Endothelial cell of umbilical vein (primary cell): ENCODE measurements at regions not wholly inside any gene's neighbourhood (a gene's known extent, or its start where the extent isn't known, plus 50 kb on each side); places are given as distances from the start of the nearest gene placed in this dataset.

Experiments
- BruUV-seq: library from RNA; stranded (reverse); fragments of 400-500 nt; replicated peaks from 2 replicates; lab custom pipeline; 2021; lab: Mats Ljungman, UMichigan
- CTCF ChIA-PET: fragments of 300-600, 350-600 bp; sonication (Branson Sonifier 250); formaldehyde crosslinking; loops from one replicate; lab custom pipeline; 2021; ENCODE audit warnings: antibody characterized with exemption, inconsistent platforms; lab: Charles Lee
- POLR2A ChIA-PET: fragments of 300-600, 350-600 bp; sonication (Branson Sonifier 250); formaldehyde crosslinking; loops from one replicate; lab custom pipeline; 2021; ENCODE audit warnings: antibody characterized with exemption, inconsistent platforms; lab: Charles Lee
- DNase-seq: peaks from one replicate; pipeline ENCODE4 v3.0.0-alpha.2; 2011; ENCODE audit warnings: low read depth, low spot score
- FAIRE-seq: peaks from 2 replicates; lab custom pipeline; 2011; peaks lifted over from hg19 to GRCh38; lab: Jason Lieb, UNC
- H2AFZ ChIP-seq: 2 replicates; pipeline ENCODE4 v1.6.0; 2012; ENCODE audit warnings: low read depth, low read length, control low read depth, inconsistent platforms
- H3K27ac ChIP-seq: 2 replicates; pipeline ENCODE4 v1.5.1; 2011; ENCODE audit warnings: low read depth, mild to moderate bottlenecking, control low read depth, low read length, moderate library complexity; ENCODE audit not compliant: insufficient read depth
- H3K27me3 ChIP-seq, 2 experiments: 2 replicates each; pipeline versions ENCODE4 v1.6.0 to v1.6.1; 2011; ENCODE audit warnings: low read length in 2 of 2, mixed read lengths in 1 of 2; ENCODE audit not compliant: control insufficient read depth in 2 of 2, insufficient read depth in 2 of 2
- H3K36me3 ChIP-seq, 2 experiments: 2 replicates in 1 of 2; 3 replicates in 1 of 2; pipeline ENCODE4 v1.5.1; 2011; ENCODE audit warnings: low read length in 2 of 2, mild to moderate bottlenecking in 1 of 2, moderate library complexity in 1 of 2; ENCODE audit not compliant: control insufficient read depth in 2 of 2, insufficient read depth in 2 of 2; ENCODE audit errors: extremely low read depth in 1 of 2
- H3K4me1 ChIP-seq: 3 replicates; pipeline ENCODE4 v1.5.1; 2011; ENCODE audit warnings: mild to moderate bottlenecking, low read length; ENCODE audit not compliant: control insufficient read depth, insufficient read depth; ENCODE audit errors: extremely low read depth
- H3K4me2 ChIP-seq: 2 replicates; pipeline ENCODE4 v1.6.1; 2011; ENCODE audit warnings: low read length, control low read depth, mixed read lengths; ENCODE audit not compliant: insufficient read depth
- H3K4me3 ChIP-seq, 3 experiments: fragments of 200-600 bp in 1 of 3; sonication (generic), shearing (Covaris generic) in 1 of 3; replicated peaks in 1 of 3; 2 replicates each; pipeline ENCODE4 v1.5.1; 2011 to 2016; ENCODE audit warnings: control low read depth in 3 of 3, low read length in 3 of 3, mild to moderate bottlenecking in 2 of 3, inconsistent platforms in 1 of 3, low read depth in 1 of 3, moderate library complexity in 1 of 3; ENCODE audit not compliant: insufficient read depth in 1 of 3
- H3K79me2 ChIP-seq: 2 replicates; pipeline ENCODE4 v1.6.0; 2012; ENCODE audit warnings: low read length, inconsistent platforms; ENCODE audit not compliant: control insufficient read depth, insufficient read depth
- H3K9ac ChIP-seq: replicated peaks from 2 replicates; pipeline ENCODE3; 2011; ENCODE audit warnings: low read length, control low read depth; ENCODE audit not compliant: insufficient read depth; ENCODE audit errors: extremely low read depth
- H3K9me1 ChIP-seq: replicated peaks from 3 replicates; pipeline ENCODE4 v1.6.0; 2011; ENCODE audit warnings: mild to moderate bottlenecking, low read length; ENCODE audit not compliant: control insufficient read depth, insufficient read depth; ENCODE audit errors: extremely low read depth
- H3K9me3 ChIP-seq: replicated peaks from 2 replicates; pipeline ENCODE4 v1.5.1; 2012; ENCODE audit warnings: low read length, inconsistent platforms; ENCODE audit not compliant: control insufficient read depth, insufficient read depth
- H4K20me1 ChIP-seq: replicated peaks from 2 replicates; pipeline ENCODE3; 2011; ENCODE audit warnings: mild to moderate bottlenecking, low read length; ENCODE audit not compliant: control insufficient read depth, insufficient read depth; ENCODE audit errors: extremely low read depth
- EZH2 ChIP-seq: IDR thresholded peaks from 2 replicates; pipeline ENCODE4 v1.6.1; 2012; ENCODE audit warnings: borderline replicate concordance, low read depth, mild to moderate bottlenecking, moderate library complexity, low read length, inconsistent platforms; ENCODE audit not compliant: severe bottlenecking
- FOS ChIP-seq: IDR thresholded peaks from 2 replicates; pipeline ENCODE4 v1.6.1; 2011; ENCODE audit warnings: mild to moderate bottlenecking, low read length, moderate library complexity, borderline replicate concordance; ENCODE audit not compliant: insufficient read depth
- GATA2 ChIP-seq: IDR thresholded peaks from 2 replicates; pipeline ENCODE4 v1.7.0; 2011; ENCODE audit warnings: low read depth, mild to moderate bottlenecking, moderate library complexity, mixed read lengths, low read length; ENCODE audit not compliant: insufficient read length, insufficient read depth
- JUN ChIP-seq: IDR thresholded peaks from 2 replicates; pipeline ENCODE4 v1.6.1; 2011; ENCODE audit warnings: borderline replicate concordance, low read depth; ENCODE audit not compliant: insufficient read length, insufficient read depth
- MYC ChIP-seq: IDR thresholded peaks from one replicate; pipeline ENCODE4 v1.6.1; 2011; ENCODE audit warnings: mild to moderate bottlenecking, low read depth, low read length
- dilution Hi-C: fragments of 300-500 bp; cut with MboI; formaldehyde crosslinking; loops from one replicate; pipeline ENCODE4 v1.15.0; 2019; ENCODE audit warnings: low sequenced_read_pairs; ENCODE audit not compliant: extremely low pct_ligation_motif_present
- intact Hi-C: fragments of 100-400 bp; cut with micrococcal nuclease; formaldehyde crosslinking; loops from one replicate; pipeline ENCODE4 v1.10.0; 2022
- TF ChIP-seq, protein P1 (sequence below), 2 donors: IDR thresholded peaks; 1 replicate in 1 of 2; 2 replicates in 1 of 2; pipeline ENCODE4 v1.5.1; 2011; ENCODE audit warnings: low read length in 2 of 2, mild to moderate bottlenecking in 2 of 2, moderate library complexity in 2 of 2, control low read depth in 1 of 2, inconsistent platforms in 1 of 2, low read depth in 1 of 2; ENCODE audit not compliant: insufficient read depth in 1 of 2; ENCODE audit errors: extremely low read depth in 1 of 2
- TF ChIP-seq, protein P2 (sequence below): IDR thresholded peaks from 2 replicates; pipeline ENCODE4 v1.6.1; 2011; ENCODE audit not compliant: insufficient read depth, insufficient read length

DNA sequence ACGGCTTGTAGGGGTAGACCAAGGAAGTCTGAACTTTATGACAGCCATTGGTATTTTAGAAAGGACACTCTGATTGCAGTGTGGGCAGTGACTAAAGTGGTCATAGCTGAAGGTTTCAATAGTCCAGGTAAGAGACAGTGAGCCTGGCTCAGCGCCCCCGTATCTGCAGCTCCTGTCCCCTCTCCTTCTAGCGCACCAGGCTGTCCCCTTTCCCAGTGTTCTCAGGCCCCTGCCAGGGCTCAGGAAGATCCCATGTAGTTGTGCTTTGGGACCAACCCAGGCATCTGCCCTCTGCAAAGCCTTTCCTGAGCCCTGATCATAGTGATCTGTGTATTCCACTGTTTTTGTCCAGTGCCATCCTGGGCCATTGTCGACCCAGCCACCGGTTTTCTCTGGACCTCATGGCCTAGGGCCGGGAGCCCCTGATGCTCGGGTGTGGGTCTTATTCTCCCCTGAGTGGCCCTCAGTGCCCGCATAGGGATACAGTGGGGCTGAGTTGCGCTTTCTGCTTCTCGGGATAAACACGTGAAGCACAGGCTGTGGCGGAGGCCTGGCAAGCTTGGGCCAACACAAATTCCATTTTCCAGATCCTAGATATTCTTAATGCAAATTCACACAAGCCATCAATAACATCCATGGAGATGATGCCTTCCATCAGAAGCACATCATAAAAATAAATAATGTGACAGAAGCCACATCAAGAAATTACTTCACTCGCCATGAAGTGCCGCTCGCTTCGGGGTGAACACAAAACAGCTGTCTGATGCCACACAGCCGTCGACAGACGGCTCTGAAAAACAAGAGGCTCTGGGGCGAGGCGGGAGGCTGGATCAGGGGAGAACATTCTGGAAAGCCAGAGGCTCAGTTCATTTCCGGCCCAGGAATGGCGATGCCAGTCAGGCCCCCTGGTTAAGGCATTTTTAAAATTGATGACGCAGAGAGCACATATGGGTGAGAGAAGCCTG lies 805.0 kb downstream of the TBC1D22A start:
- dilution Hi-C loops (no loop called here), intact Hi-C loops (no loop called here)
- Histone ChIP-seq H3K4me2 (no peak overlapping the region), H3K79me2 (no peaks in the 10 kb centered on the region), H3K36me3 (no peaks in the 10 kb centered on the region), H3K4me3 (no peak overlapping the region), H3K27me3 (no peaks in the 10 kb centered on the region), H2AFZ (no peak overlapping the region), H3K9ac (no peak overlapping the region), H3K4me1 (no peaks in the 10 kb centered on the region), H3K9me1 (no peaks in the 10 kb centered on the region), H4K20me1 (no peaks in the 10 kb centered on the region), H3K9me3 (peaks cover 7% of the 10 kb centered on the region), H3K27ac (no peak overlapping the region)
- DNase-seq (no peak), FAIRE-seq (no peak)
- no peak for TF ChIP-seq JUN
- TF ChIP-seq EZH2 = no peak
- no peak for TF ChIP-seq GATA2
- no peak for TF ChIP-seq MYC
- TF ChIP-seq FOS = no peak
- TF ChIP-seq, protein P1, sequence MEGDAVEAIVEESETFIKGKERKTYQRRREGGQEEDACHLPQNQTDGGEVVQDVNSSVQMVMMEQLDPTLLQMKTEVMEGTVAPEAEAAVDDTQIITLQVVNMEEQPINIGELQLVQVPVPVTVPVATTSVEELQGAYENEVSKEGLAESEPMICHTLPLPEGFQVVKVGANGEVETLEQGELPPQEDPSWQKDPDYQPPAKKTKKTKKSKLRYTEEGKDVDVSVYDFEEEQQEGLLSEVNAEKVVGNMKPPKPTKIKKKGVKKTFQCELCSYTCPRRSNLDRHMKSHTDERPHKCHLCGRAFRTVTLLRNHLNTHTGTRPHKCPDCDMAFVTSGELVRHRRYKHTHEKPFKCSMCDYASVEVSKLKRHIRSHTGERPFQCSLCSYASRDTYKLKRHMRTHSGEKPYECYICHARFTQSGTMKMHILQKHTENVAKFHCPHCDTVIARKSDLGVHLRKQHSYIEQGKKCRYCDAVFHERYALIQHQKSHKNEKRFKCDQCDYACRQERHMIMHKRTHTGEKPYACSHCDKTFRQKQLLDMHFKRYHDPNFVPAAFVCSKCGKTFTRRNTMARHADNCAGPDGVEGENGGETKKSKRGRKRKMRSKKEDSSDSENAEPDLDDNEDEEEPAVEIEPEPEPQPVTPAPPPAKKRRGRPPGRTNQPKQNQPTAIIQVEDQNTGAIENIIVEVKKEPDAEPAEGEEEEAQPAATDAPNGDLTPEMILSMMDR (IDR thresholded peaks at IDR 0.05; ENCODE audit: extremely low read depth in 1 of 2, insufficient read depth in 1 of 2, low read depth in 1 of 2, low read length in 2 of 2) = no peak
- TF ChIP-seq, protein P2, sequence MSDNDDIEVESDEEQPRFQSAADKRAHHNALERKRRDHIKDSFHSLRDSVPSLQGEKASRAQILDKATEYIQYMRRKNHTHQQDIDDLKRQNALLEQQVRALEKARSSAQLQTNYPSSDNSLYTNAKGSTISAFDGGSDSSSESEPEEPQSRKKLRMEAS = no peak
- POLR2A ChIA-PET = no interaction called here
- no TSS peak for BruUV-seq
- CTCF ChIA-PET = no interaction called here
